Neural cell (in vitro differentiated cells): ENCODE measurements at regions not wholly inside any gene's neighbourhood (a gene's known extent, or its start where the extent isn't known, plus 50 kb on each side); places are given as distances from the start of the nearest gene placed in this dataset.

Source experiments
- H2AFZ ChIP-seq: fragments of 200-600, 300-800 bp; sonication (generic), shearing (Covaris generic); 2 replicates; pipeline ENCODE4 v1.6.0; 2014; ENCODE audit warnings: low read depth, mild to moderate bottlenecking, antibody characterized with exemption, low read length, moderate library complexity
- H3F3A ChIP-seq: fragments of 200-600 bp; shearing (Covaris generic); 2 replicates; pipeline ENCODE4 v1.6.1; 2016; ENCODE audit warnings: mild to moderate bottlenecking, moderate library complexity, mixed read lengths, antibody characterized with exemption, low read length; ENCODE audit not compliant: insufficient read depth, poor library complexity, severe bottlenecking
- H3K27ac ChIP-seq: fragments of 200-600, 300-800 bp; sonication (generic), shearing (Covaris generic); 2 replicates; pipeline ENCODE4 v1.5.1; 2014; ENCODE audit warnings: mild to moderate bottlenecking, low read length, moderate library complexity
- H3K27me3 ChIP-seq: fragments of 300-800, 200-600 bp; sonication (generic), shearing (Covaris generic); 2 replicates; pipeline ENCODE4 v1.6.0; 2014; ENCODE audit warnings: mild to moderate bottlenecking, low read depth, low read length, moderate library complexity; ENCODE audit not compliant: insufficient read depth
- H3K36me3 ChIP-seq: fragments of 300-800, 200-600 bp; sonication (generic), shearing (Covaris generic); 2 replicates; pipeline ENCODE4 v1.5.1; 2014; ENCODE audit warnings: mild to moderate bottlenecking, antibody characterized with exemption, low read length, moderate library complexity; ENCODE audit not compliant: insufficient read depth
- H3K4me2 ChIP-seq: fragments of 300-800, 200-600 bp; sonication (generic), shearing (Covaris generic); 2 replicates; pipeline ENCODE4 v1.6.0; 2014; ENCODE audit warnings: mild to moderate bottlenecking, low read length
- H3K4me3 ChIP-seq: fragments of 300-800, 200-600 bp; sonication (generic), shearing (Covaris generic); 2 replicates; pipeline ENCODE4 v1.5.1; 2014; ENCODE audit warnings: mild to moderate bottlenecking, low read length, moderate library complexity
- H3K79me2 ChIP-seq: fragments of 200-600 bp; shearing (Covaris generic); replicated peaks from 2 replicates; pipeline ENCODE4 v1.6.0; 2014; ENCODE audit warnings: mild to moderate bottlenecking, low read length, moderate library complexity; ENCODE audit not compliant: insufficient read depth
- H3K9ac ChIP-seq: fragments of 300-800, 200-600 bp; sonication (generic), shearing (Covaris generic); 2 replicates; pipeline ENCODE4 v1.6.1; 2016; ENCODE audit warnings: mild to moderate bottlenecking, low read length, mixed read lengths
- H3K9me2 ChIP-seq: fragments of 200-600 bp; shearing (Covaris generic); 2 replicates; pipeline ENCODE4 v1.6.1; 2016; ENCODE audit warnings: mild to moderate bottlenecking, low read length, mixed read lengths; ENCODE audit not compliant: insufficient read depth
- H3K9me3 ChIP-seq: fragments of 200-600, 300-800 bp; sonication (generic), shearing (Covaris generic); 2 replicates; pipeline ENCODE4 v1.6.1; 2016; ENCODE audit warnings: mild to moderate bottlenecking, mixed run types, low read length, moderate library complexity, mixed read lengths
- H4K20me1 ChIP-seq: fragments of 200-600 bp; shearing (Covaris generic); 2 replicates; pipeline ENCODE4 v1.6.1; 2016; ENCODE audit warnings: mild to moderate bottlenecking, mixed run types; ENCODE audit not compliant: insufficient read depth
- CTCF ChIP-seq: fragments of 450-650 bp; IDR thresholded peaks from 2 replicates; pipeline ENCODE4 v1.5.1; 2014; ENCODE audit warnings: antibody characterized with exemption, mild to moderate bottlenecking, moderate library complexity; ENCODE audit not compliant: poor library complexity, severe bottlenecking
- EP300 ChIP-seq: fragments of 450-650 bp; conservative IDR thresholded peaks from 2 replicates; pipeline ENCODE4 v1.6.1; 2014; ENCODE audit warnings: antibody characterized with exemption, mild to moderate bottlenecking, moderate library complexity; ENCODE audit not compliant: poor library complexity, severe bottlenecking
- EZH2 ChIP-seq: fragments of 200-600, 300-800 bp; shearing (Covaris generic), sonication (generic); IDR thresholded peaks from 2 replicates; pipeline ENCODE4 v1.6.1; 2014; ENCODE audit warnings: antibody characterized with exemption, low read length, borderline replicate concordance, mild to moderate bottlenecking; ENCODE audit not compliant: insufficient read depth, poor library complexity, severe bottlenecking
- MXI1 ChIP-seq: fragments of 450-650 bp; conservative IDR thresholded peaks from 2 replicates; pipeline ENCODE4 v1.6.1; 2014; ENCODE audit warnings: antibody characterized with exemption, mild to moderate bottlenecking; ENCODE audit not compliant: poor library complexity, severe bottlenecking
- POLR2AphosphoS5 ChIP-seq: IDR thresholded peaks from 2 replicates; pipeline ENCODE4 v1.6.1; 2012
- RAD21 ChIP-seq: fragments of 450-650 bp; conservative IDR thresholded peaks from 2 replicates; pipeline ENCODE4 v1.6.1; 2014; ENCODE audit warnings: antibody characterized with exemption, mild to moderate bottlenecking, moderate library complexity
- SMC3 ChIP-seq: fragments of 450-650 bp; conservative IDR thresholded peaks from 2 replicates; pipeline ENCODE4 v1.6.1; 2014; ENCODE audit warnings: antibody characterized with exemption, mild to moderate bottlenecking, moderate library complexity; ENCODE audit not compliant: poor library complexity
- TAF1 ChIP-seq: IDR thresholded peaks from 2 replicates; pipeline ENCODE4 v1.6.1; 2012; ENCODE audit warnings: low read depth
- TF ChIP-seq, protein P1 (sequence below): IDR thresholded peaks from 2 replicates; pipeline ENCODE4 v1.6.1; 2012; ENCODE audit warnings: borderline replicate concordance

GRCh38 chr4:125013891-125014290 is 300.9 kb upstream of the FAT4 start:
- Histone ChIP-seq H3K4me2 (no peak overlapping the region), H3K9me3 (no peaks in the 10 kb centered on the region)

GRCh38 chr4:125011646-125012045 is 299.1 kb upstream of the ANKRD50 start:
- Histone ChIP-seq H3F3A (peaks cover 5% of the 10 kb centered on the region), H3K36me3 (no peaks in the 10 kb centered on the region), H3K9me2 (no peaks in the 10 kb centered on the region), H4K20me1 (no peaks in the 10 kb centered on the region), H3K4me3 (no peak overlapping the region), H3K27me3 (no peaks in the 10 kb centered on the region), H3K4me2 (no peak overlapping the region), H3K9ac (no peak overlapping the region), H3K9me3 (no peaks in the 10 kb centered on the region), H3K79me2 (no peaks in the 10 kb centered on the region), H2AFZ (no peak overlapping the region), H3K27ac (no peak overlapping the region)
- TF ChIP-seq POLR2AphosphoS5, result no peak
- no peak for TF ChIP-seq CTCF
- TF ChIP-seq EP300, result no peak
- TF ChIP-seq RAD21, result no peak
- TF ChIP-seq MXI1, result no peak
- no peak for TF ChIP-seq EZH2
- TF ChIP-seq SMC3, result no peak
- no peak for TF ChIP-seq TAF1
- TF ChIP-seq, protein P1, sequence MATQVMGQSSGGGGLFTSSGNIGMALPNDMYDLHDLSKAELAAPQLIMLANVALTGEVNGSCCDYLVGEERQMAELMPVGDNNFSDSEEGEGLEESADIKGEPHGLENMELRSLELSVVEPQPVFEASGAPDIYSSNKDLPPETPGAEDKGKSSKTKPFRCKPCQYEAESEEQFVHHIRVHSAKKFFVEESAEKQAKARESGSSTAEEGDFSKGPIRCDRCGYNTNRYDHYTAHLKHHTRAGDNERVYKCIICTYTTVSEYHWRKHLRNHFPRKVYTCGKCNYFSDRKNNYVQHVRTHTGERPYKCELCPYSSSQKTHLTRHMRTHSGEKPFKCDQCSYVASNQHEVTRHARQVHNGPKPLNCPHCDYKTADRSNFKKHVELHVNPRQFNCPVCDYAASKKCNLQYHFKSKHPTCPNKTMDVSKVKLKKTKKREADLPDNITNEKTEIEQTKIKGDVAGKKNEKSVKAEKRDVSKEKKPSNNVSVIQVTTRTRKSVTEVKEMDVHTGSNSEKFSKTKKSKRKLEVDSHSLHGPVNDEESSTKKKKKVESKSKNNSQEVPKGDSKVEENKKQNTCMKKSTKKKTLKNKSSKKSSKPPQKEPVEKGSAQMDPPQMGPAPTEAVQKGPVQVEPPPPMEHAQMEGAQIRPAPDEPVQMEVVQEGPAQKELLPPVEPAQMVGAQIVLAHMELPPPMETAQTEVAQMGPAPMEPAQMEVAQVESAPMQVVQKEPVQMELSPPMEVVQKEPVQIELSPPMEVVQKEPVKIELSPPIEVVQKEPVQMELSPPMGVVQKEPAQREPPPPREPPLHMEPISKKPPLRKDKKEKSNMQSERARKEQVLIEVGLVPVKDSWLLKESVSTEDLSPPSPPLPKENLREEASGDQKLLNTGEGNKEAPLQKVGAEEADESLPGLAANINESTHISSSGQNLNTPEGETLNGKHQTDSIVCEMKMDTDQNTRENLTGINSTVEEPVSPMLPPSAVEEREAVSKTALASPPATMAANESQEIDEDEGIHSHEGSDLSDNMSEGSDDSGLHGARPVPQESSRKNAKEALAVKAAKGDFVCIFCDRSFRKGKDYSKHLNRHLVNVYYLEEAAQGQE, result no peak

More at GRCh38 chr4:125013891-125014290, 300.9 kb upstream of the FAT4 start:
- Histone ChIP-seq H3F3A (peaks cover 5% of the 10 kb centered on the region), H3K4me3 (no peak overlapping the region), H3K27ac (no peak overlapping the region), H3K79me2 (no peaks in the 10 kb centered on the region), H3K36me3 (no peaks in the 10 kb centered on the region), H2AFZ (no peak overlapping the region), H3K9ac (no peak overlapping the region), H3K9me2 (no peaks in the 10 kb centered on the region), H3K27me3 (no peaks in the 10 kb centered on the region), H4K20me1 (no peaks in the 10 kb centered on the region)
- TF ChIP-seq SMC3, result no peak
- TF ChIP-seq CTCF, result no peak
- TF ChIP-seq RAD21, result no peak
- TF ChIP-seq EP300, result no peak
- no peak for TF ChIP-seq MXI1
